ENCODE measurements at regions not wholly inside any gene's neighbourhood (a gene's known extent, or its start where the extent isn't known, plus 50 kb on each side); places are given as distances from the start of the nearest gene placed in this dataset.

GRCh38 chr16:85437166-85438052, 175.7 kb upstream of the GSE1 start:
- TF ChIP-seq CTCF (IDR thresholded peaks at IDR 0.05; ENCODE audit: low read depth, low read length, missing control alignments) = no peak
- in situ Hi-C loops (cut with HindIII; ENCODE audit: low pct_ligation_motif_present, low sequenced_read_pairs) = no loop called here
- Histone ChIP-seq H3K36me3 (replicated peaks) (no peaks in the 10 kb centered on the region), H3K27ac (no peak overlapping the region), H3K4me3 (ENCODE audit: low read depth, low read length) (no peak overlapping the region), H3K27me3 (replicated peaks) (no peaks in the 10 kb centered on the region)
- DNase-seq = no peak

- TF ChIP-seq CTCF (IDR thresholded peaks at IDR 0.05; ENCODE audit: low read depth, low read length, missing control alignments) = no peak
- H3K27ac ChIP-seq = no peak overlapping the region
- DNase-seq = no peak
- no peak overlapping the region for H3K4me3 ChIP-seq (ENCODE audit: low read depth, low read length)
- no peaks in the 10 kb centered on the region for H3K36me3 ChIP-seq (replicated peaks)
- in situ Hi-C loops (cut with HindIII; ENCODE audit: low pct_ligation_motif_present, low sequenced_read_pairs) = no loop called here
- no peaks in the 10 kb centered on the region for H3K27me3 ChIP-seq (replicated peaks)
These were observed 174.0 kb upstream of the GSE1 start for GRCh38 chr16:85438981-85439685.

GRCh38 chr16:85440744-85441143, 172.4 kb upstream of the GSE1 start:
- in situ Hi-C loops (cut with HindIII; ENCODE audit: low pct_ligation_motif_present, low sequenced_read_pairs) = no loop called here
- no peak overlapping the region for H3K27ac ChIP-seq
- TF ChIP-seq CTCF (IDR thresholded peaks at IDR 0.05; ENCODE audit: low read depth, low read length, missing control alignments) = no peak
- H3K36me3 ChIP-seq (replicated peaks) = no peaks in the 10 kb centered on the region
- H3K4me3 ChIP-seq (ENCODE audit: low read depth, low read length) = no peak overlapping the region
- no peak for DNase-seq
- no peaks in the 10 kb centered on the region for H3K27me3 ChIP-seq (replicated peaks)

GRCh38 chr16:85441189-85441889, 171.8 kb upstream of the GSE1 start:
- no peak overlapping the region for H3K4me3 ChIP-seq (ENCODE audit: low read depth, low read length)
- no peak for TF ChIP-seq CTCF (IDR thresholded peaks at IDR 0.05; ENCODE audit: low read depth, low read length, missing control alignments)
- H3K36me3 ChIP-seq (replicated peaks) = no peaks in the 10 kb centered on the region
- no peak for DNase-seq
- in situ Hi-C loops (cut with HindIII; ENCODE audit: low pct_ligation_motif_present, low sequenced_read_pairs) = no loop called here
- no peaks in the 10 kb centered on the region for H3K27me3 ChIP-seq (replicated peaks)
- no peak overlapping the region for H3K27ac ChIP-seq

GRCh38 chr16:85441890-85442670, 171.0 kb upstream of the GSE1 start:
- TF ChIP-seq CTCF (IDR thresholded peaks at IDR 0.05; ENCODE audit: low read depth, low read length, missing control alignments) = no peak
- Histone ChIP-seq H3K36me3 (replicated peaks) (no peaks in the 10 kb centered on the region), H3K27ac (no peak overlapping the region), H3K27me3 (replicated peaks) (no peaks in the 10 kb centered on the region), H3K4me3 (ENCODE audit: low read depth, low read length) (no peak overlapping the region)
- DNase-seq = no peak
- in situ Hi-C loops (cut with HindIII; ENCODE audit: low pct_ligation_motif_present, low sequenced_read_pairs) = no loop called here
